H1 (cell line): ENCODE measurements at regions not wholly inside any gene's neighbourhood (a gene's known extent, or its start where the extent isn't known, plus 50 kb on each side); places are given as distances from the start of the nearest gene placed in this dataset.

Source experiments
- ATF3 ChIP-seq: IDR thresholded peaks from 2 replicates; pipeline ENCODE4 v1.6.1; 2011; ENCODE audit warnings: low read depth, mild to moderate bottlenecking, low read length; ENCODE audit not compliant: insufficient read depth
- RNF2 ChIP-seq: fragments of 200-900, 300-1000 bp; sonication (generic); IDR thresholded peaks from 2 replicates; pipeline ENCODE4 v1.7.1; 2016; ENCODE audit warnings: borderline replicate concordance, low read depth, mild to moderate bottlenecking, antibody characterized with exemption, low read length; ENCODE audit not compliant: poor library complexity, severe bottlenecking; ENCODE audit errors: missing control alignments
- ZNF274 ChIP-seq: IDR thresholded peaks from 2 replicates; pipeline ENCODE4 v1.7.0; 2012; ENCODE audit warnings: low read length, borderline replicate concordance; ENCODE audit errors: extremely low read depth

GRCh38 chr3:81195478-81195877 is 566.0 kb downstream of the GBE1 start (continued):
- TF ChIP-seq ATF3 (no peak), ZNF274 (no peak), RNF2 (no peak)
